ENCODE measurements at regions not wholly inside any gene's neighbourhood (a gene's known extent, or its start where the extent isn't known, plus 50 kb on each side); places are given as distances from the start of the nearest gene placed in this dataset.

GRCh38 chr1:243903895-243904294 is 53.9 kb upstream of the AKT3 start:
- DNase-seq, result no peak

- no peak for DNase-seq
Observed at GRCh38 chr1:243903041-243903440, 53.0 kb upstream of the AKT3 start.

- no peak for DNase-seq
Observed at GRCh38 chr1:243902100-243902499, 52.1 kb upstream of the AKT3 start.
